ENCODE measurements at regions not wholly inside any gene's neighbourhood (a gene's known extent, or its start where the extent isn't known, plus 50 kb on each side); places are given as distances from the start of the nearest gene placed in this dataset.

DNA sequence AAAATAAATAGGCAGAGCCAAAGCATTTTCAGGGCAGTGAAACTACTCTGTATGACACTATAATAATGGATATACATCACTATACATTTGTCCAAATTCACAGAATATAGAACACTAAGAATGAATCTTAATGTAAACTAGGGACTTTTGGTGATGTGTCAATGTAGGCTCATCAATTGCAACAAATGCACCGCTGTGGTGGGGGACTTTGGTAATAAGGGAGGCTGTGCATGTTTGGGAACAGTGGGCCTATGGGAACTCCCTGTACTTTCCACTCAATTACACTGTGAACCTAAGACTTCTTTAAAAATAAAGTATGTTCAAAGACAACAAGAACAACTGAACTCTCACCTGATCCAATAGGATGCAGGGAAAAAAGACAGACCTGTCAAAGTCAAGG is 220.7 kb downstream of the CMPK2 start:
- POLR2A ChIA-PET: no interaction called here
- H3K9me3 ChIP-seq (ENCODE audit: low read length): no peaks in the 10 kb centered on the region
- H3K36me3 ChIP-seq (replicated peaks in 1 of 2; ENCODE audit: control insufficient read depth in 1 of 2, insufficient read depth in 2 of 2, low read length in 2 of 2): no peaks in the 10 kb centered on the region
- H3K4me1 ChIP-seq (ENCODE audit: insufficient read depth, low read length): no peaks in the 10 kb centered on the region
- ATAC-seq (no peak), DNase-seq (ENCODE audit: low spot score) (no peak), FAIRE-seq (no peak)
- no peak for TF ChIP-seq ZNF33A (CRISPR knock-in tag; IDR thresholded peaks at IDR 0.05; ENCODE audit: borderline replicate concordance)
- no peak for TF ChIP-seq ZIK1 (CRISPR knock-in tag; IDR thresholded peaks at IDR 0.05; ENCODE audit: borderline replicate concordance, low read depth)
- no peak for TF ChIP-seq ZNF703 (CRISPR knock-in tag; IDR thresholded peaks at IDR 0.05; ENCODE audit: borderline replicate concordance)
- no peak for TF ChIP-seq MXD4 (CRISPR knock-in tag; IDR thresholded peaks at IDR 0.05)
- TF ChIP-seq ATRX (CRISPR knock-in tag; IDR thresholded peaks at IDR 0.05; ENCODE audit: borderline replicate concordance): no peak
- TF ChIP-seq ATM (IDR thresholded peaks at IDR 0.05; ENCODE audit: borderline replicate concordance): no peak
- no peak for TF ChIP-seq ZNF460 (CRISPR knock-in tag; IDR thresholded peaks at IDR 0.05; ENCODE audit: borderline replicate concordance)
- no peak for TF ChIP-seq ARHGAP35 (CRISPR knock-in tag; IDR thresholded peaks at IDR 0.05; ENCODE audit: borderline replicate concordance)
- TF ChIP-seq SCMH1 (CRISPR knock-in tag; IDR thresholded peaks at IDR 0.05; ENCODE audit: borderline replicate concordance): no peak
- no peak for TF ChIP-seq PRDM10 (CRISPR knock-in tag; IDR thresholded peaks at IDR 0.05; ENCODE audit: low read depth)
- TF ChIP-seq ZNF878 (CRISPR knock-in tag; IDR thresholded peaks at IDR 0.05): no peak
- TF ChIP-seq ZNF839 (CRISPR knock-in tag; IDR thresholded peaks at IDR 0.05; ENCODE audit: borderline replicate concordance): no peak
- TF ChIP-seq, protein P1, sequence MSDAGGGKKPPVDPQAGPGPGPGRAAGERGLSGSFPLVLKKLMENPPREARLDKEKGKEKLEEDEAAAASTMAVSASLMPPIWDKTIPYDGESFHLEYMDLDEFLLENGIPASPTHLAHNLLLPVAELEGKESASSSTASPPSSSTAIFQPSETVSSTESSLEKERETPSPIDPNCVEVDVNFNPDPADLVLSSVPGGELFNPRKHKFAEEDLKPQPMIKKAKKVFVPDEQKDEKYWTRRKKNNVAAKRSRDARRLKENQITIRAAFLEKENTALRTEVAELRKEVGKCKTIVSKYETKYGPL (CRISPR knock-in tag; IDR thresholded peaks at IDR 0.05): no peak
- no peak overlapping the region for H3K9ac ChIP-seq (ENCODE audit: insufficient read depth, low read depth, low read length)
- intact Hi-C loops (cut with micrococcal nuclease; ENCODE audit: unreplicated experiment) (no loop called here), in situ Hi-C loops (cut with HindIII; ENCODE audit: extremely low pct_ligation_motif_present, low pct_unique_long_range_greater_than_20kb) (no loop called here)
- no peaks in the 10 kb centered on the region for H4K20me1 ChIP-seq (ENCODE audit: insufficient read depth, low read length)
- WGBS (ENCODE audit: low lambda C conversion rate): 13% methylated on average over 1 of the region's 1 CpG
- no peak overlapping the region for H3K4me3 ChIP-seq (replicated peaks in 1 of 3; ENCODE audit: insufficient read depth in 1 of 3, low read depth in 2 of 3, low read length in 3 of 3)
- no peaks in the 10 kb centered on the region for H3K27me3 ChIP-seq (ENCODE audit: control insufficient read depth in 1 of 2, insufficient read depth in 2 of 2, low read length in 2 of 2)
- BruUV-seq (replicated peaks): no TSS peak
- H3K4me2 ChIP-seq (ENCODE audit: low read depth, low read length): no peak overlapping the region
- H2AFZ ChIP-seq (ENCODE audit: low read length): no peak overlapping the region
- no peak overlapping the region for H3K27ac ChIP-seq (ENCODE audit: extremely low read length, insufficient read depth, low read length)
- H3K79me2 ChIP-seq (ENCODE audit: insufficient read depth, low read length): no peaks in the 10 kb centered on the region
- CTCF ChIA-PET (ENCODE audit: low intra/inter-chr PET ratio, low total read pairs): no interaction called here

Data from HepG2 (cell line).